ENCODE measurements at regions not wholly inside any gene's neighbourhood (a gene's known extent, or its start where the extent isn't known, plus 50 kb on each side); places are given as distances from the start of the nearest gene placed in this dataset.

GRCh38 chr4:178450614-178451013, 1008.4 kb upstream of the AGA start:
- no peak for TF ChIP-seq CTCF (IDR thresholded peaks at IDR 0.05 in 2 of 3, conservative IDR thresholded peaks at IDR 0.05 in 1 of 3; ENCODE audit: borderline replicate concordance in 1 of 3, insufficient read depth in 1 of 3, low read depth in 2 of 3, low read length in 2 of 3)
- TF ChIP-seq POLR2A (IDR thresholded peaks at IDR 0.05; ENCODE audit: borderline replicate concordance, extremely low read depth, insufficient read depth, insufficient read length) = no peak
- no peak for TF ChIP-seq EZH2 (IDR thresholded peaks at IDR 0.05)
- TF ChIP-seq POLR2AphosphoS5 (IDR thresholded peaks at IDR 0.05; ENCODE audit: low read depth, low read length) = no peak
- no peak for TF ChIP-seq SIN3A (IDR thresholded peaks at IDR 0.05; ENCODE audit: low read depth)
- no peak for TF ChIP-seq ZBTB33 (IDR thresholded peaks at IDR 0.05; ENCODE audit: extremely low read depth, insufficient replicate concordance, low read length)
- no peak for TF ChIP-seq RAD21 (IDR thresholded peaks at IDR 0.05; ENCODE audit: low read depth)
- TF ChIP-seq CEBPB (IDR thresholded peaks at IDR 0.05; ENCODE audit: low read depth) = no peak
- no peak for TF ChIP-seq ELF1 (IDR thresholded peaks at IDR 0.05; ENCODE audit: borderline replicate concordance, low read depth)
- no peak for TF ChIP-seq EGR1 (IDR thresholded peaks at IDR 0.05; ENCODE audit: low read depth)

Measured in HCT116 (cell line).